HUES6 (cell line): ENCODE measurements at regions not wholly inside any gene's neighbourhood (a gene's known extent, or its start where the extent isn't known, plus 50 kb on each side); places are given as distances from the start of the nearest gene placed in this dataset.

Source experiments
- H3K27ac ChIP-seq: 2 replicates; pipeline ENCODE4 v1.7.0; 2013; ENCODE audit warnings: low read depth, mild to moderate bottlenecking, low read length, inconsistent platforms
- H3K27me3 ChIP-seq: 2 replicates; pipeline ENCODE4 v1.6.1; 2013; ENCODE audit warnings: low read length; ENCODE audit not compliant: control insufficient read depth, insufficient read depth
- H3K36me3 ChIP-seq: 2 replicates; pipeline ENCODE4 v1.6.1; 2013; ENCODE audit warnings: low read length; ENCODE audit not compliant: control insufficient read depth, insufficient read depth
- H3K4me1 ChIP-seq: 2 replicates; pipeline ENCODE4 v1.6.1; 2013; ENCODE audit warnings: low read length; ENCODE audit not compliant: control insufficient read depth, insufficient read depth
- H3K4me3 ChIP-seq: 2 replicates; pipeline ENCODE4 v1.5.1; 2013; ENCODE audit warnings: low read depth, low read length
- H3K9ac ChIP-seq: one replicate; pipeline ENCODE4 v1.6.1; 2013; ENCODE audit warnings: mild to moderate bottlenecking, low read length
- H3K9me3 ChIP-seq: 2 replicates; pipeline ENCODE4 v1.6.1; 2013; ENCODE audit warnings: low read depth, low read length; ENCODE audit not compliant: control insufficient read depth, insufficient read depth

- no peaks in the 10 kb centered on the region for H3K27me3 ChIP-seq
- no peak overlapping the region for H3K27ac ChIP-seq
- no peaks in the 10 kb centered on the region for H3K36me3 ChIP-seq
- no peaks in the 10 kb centered on the region for H3K4me1 ChIP-seq
- H3K9ac ChIP-seq = no peak overlapping the region
- H3K9me3 ChIP-seq = no peaks in the 10 kb centered on the region
- no peak overlapping the region for H3K4me3 ChIP-seq
Measured at GRCh38 chr13:90205081-90205480, 1142.4 kb upstream of the MIR17HG start.

GRCh38 chr13:90205911-90206310 is 1141.6 kb upstream of the MIR17HG start:
- Histone ChIP-seq H3K36me3 (no peaks in the 10 kb centered on the region), H3K27me3 (no peaks in the 10 kb centered on the region), H3K9ac (no peak overlapping the region), H3K9me3 (no peaks in the 10 kb centered on the region), H3K4me3 (no peak overlapping the region), H3K27ac (no peak overlapping the region), H3K4me1 (no peaks in the 10 kb centered on the region)

- Histone ChIP-seq H3K9ac (no peak overlapping the region), H3K4me1 (no peaks in the 10 kb centered on the region), H3K27ac (no peak overlapping the region), H3K27me3 (no peaks in the 10 kb centered on the region), H3K4me3 (no peak overlapping the region), H3K36me3 (no peaks in the 10 kb centered on the region), H3K9me3 (peaks cover 6% of the 10 kb centered on the region; the same call in 1 of the 2 replicates)
Measured at GRCh38 chr13:90217275-90217674, 1130.2 kb upstream of the MIR17HG start.

- Histone ChIP-seq H3K9me3 (no peaks in the 10 kb centered on the region), H3K9ac (no peak overlapping the region)
Measured at GRCh38 chr13:90222758-90223157, 1124.7 kb upstream of the MIR17HG start.

GRCh38 chr13:90230311-90230710 is 1117.2 kb upstream of the MIR17HG start:
- Histone ChIP-seq H3K9me3 (peaks cover 7% of the 10 kb centered on the region), H3K4me1 (no peaks in the 10 kb centered on the region), H3K27ac (no peak overlapping the region), H3K9ac (no peak overlapping the region), H3K4me3 (no peak overlapping the region), H3K27me3 (no peaks in the 10 kb centered on the region), H3K36me3 (no peaks in the 10 kb centered on the region)

More at GRCh38 chr13:90222758-90223157, 1124.7 kb upstream of the MIR17HG start:
- H3K27me3 ChIP-seq = no peaks in the 10 kb centered on the region
- H3K4me3 ChIP-seq = no peak overlapping the region
- H3K27ac ChIP-seq = no peak overlapping the region
- no peaks in the 10 kb centered on the region for H3K36me3 ChIP-seq
- no peaks in the 10 kb centered on the region for H3K4me1 ChIP-seq

GRCh38 chr13:90232291-90232690 is 1115.2 kb upstream of the MIR17HG start:
- H3K4me1 ChIP-seq = no peaks in the 10 kb centered on the region
- H3K27ac ChIP-seq = no peak overlapping the region
- H3K9ac ChIP-seq = no peak overlapping the region
- peaks cover 7% of the 10 kb centered on the region for H3K9me3 ChIP-seq
- H3K36me3 ChIP-seq = no peaks in the 10 kb centered on the region
- H3K27me3 ChIP-seq = no peaks in the 10 kb centered on the region
- no peak overlapping the region for H3K4me3 ChIP-seq

GRCh38 chr13:90233933-90234672 is 1113.4 kb upstream of the MIR17HG start:
- H3K36me3 ChIP-seq = no peaks in the 10 kb centered on the region
- H3K9ac ChIP-seq = no peak overlapping the region
- H3K27me3 ChIP-seq = no peaks in the 10 kb centered on the region

GRCh38 chr13:90237852-90238251 is 1109.6 kb upstream of the MIR17HG start:
- Histone ChIP-seq H3K9me3 (no peaks in the 10 kb centered on the region), H3K9ac (no peak overlapping the region), H3K27ac (no peak overlapping the region), H3K4me1 (peaks cover 7% of the 10 kb centered on the region), H3K27me3 (no peaks in the 10 kb centered on the region), H3K36me3 (no peaks in the 10 kb centered on the region), H3K4me3 (no peak overlapping the region)

More at GRCh38 chr13:90233933-90234672, 1113.4 kb upstream of the MIR17HG start:
- H3K9me3 ChIP-seq = peaks cover 7% of the 10 kb centered on the region
- H3K4me3 ChIP-seq = no peak overlapping the region
- no peak overlapping the region for H3K27ac ChIP-seq
- peaks cover 7% of the 10 kb centered on the region for H3K4me1 ChIP-seq

- Histone ChIP-seq H3K4me3 (no peak overlapping the region), H3K36me3 (no peaks in the 10 kb centered on the region), H3K4me1 (peaks cover 7% of the 10 kb centered on the region), H3K9me3 (no peaks in the 10 kb centered on the region), H3K27me3 (no peaks in the 10 kb centered on the region), H3K9ac (no peak overlapping the region), H3K27ac (no peak overlapping the region)
Measured at GRCh38 chr13:90238413-90238812, 1109.1 kb upstream of the MIR17HG start.

GRCh38 chr13:90239130-90239529 is 1108.4 kb upstream of the MIR17HG start:
- Histone ChIP-seq H3K9ac (no peak overlapping the region), H3K4me1 (peaks cover 7% of the 10 kb centered on the region), H3K36me3 (no peaks in the 10 kb centered on the region), H3K9me3 (no peaks in the 10 kb centered on the region), H3K27me3 (no peaks in the 10 kb centered on the region), H3K27ac (no peak overlapping the region), H3K4me3 (no peak overlapping the region)

GRCh38 chr13:90246005-90246404 is 1101.5 kb upstream of the MIR17HG start:
- H3K9me3 ChIP-seq = no peaks in the 10 kb centered on the region
- H3K9ac ChIP-seq = no peak overlapping the region

More at GRCh38 chr13:90246005-90246404, 1101.5 kb upstream of the MIR17HG start:
- Histone ChIP-seq H3K4me3 (no peak overlapping the region), H3K27me3 (no peaks in the 10 kb centered on the region), H3K4me1 (no peaks in the 10 kb centered on the region), H3K36me3 (no peaks in the 10 kb centered on the region), H3K27ac (no peak overlapping the region)
